CD14-positive monocyte (primary cell): ENCODE measurements at regions not wholly inside any gene's neighbourhood (a gene's known extent, or its start where the extent isn't known, plus 50 kb on each side); places are given as distances from the start of the nearest gene placed in this dataset.

Experiments
- DNase-seq, 3 donors: peaks; one replicate each; pipeline ENCODE4 v3.0.0-alpha.2; 2011 to 2022
- H2AFZ ChIP-seq: 2 replicates; pipeline ENCODE4 v1.6.0; 2012; ENCODE audit warnings: mild to moderate bottlenecking, low read depth, low read length, inconsistent platforms; ENCODE audit not compliant: insufficient read depth, poor library complexity, severe bottlenecking
- H3K27ac ChIP-seq, 2 donors: 1 replicate in 1 of 2; 2 replicates in 1 of 2; pipeline ENCODE4 v1.5.1; 2012 to 2013; ENCODE audit warnings: low read length in 2 of 2, control low read depth in 1 of 2, inconsistent platforms in 1 of 2, low read depth in 1 of 2, mild to moderate bottlenecking in 1 of 2
- H3K27me3 ChIP-seq, 2 donors: one replicate each; pipeline versions ENCODE4 v1.6.0 to v1.6.1; 2011 to 2013; ENCODE audit warnings: low read length in 2 of 2; ENCODE audit not compliant: control insufficient read depth in 2 of 2, insufficient read depth in 2 of 2
- H3K36me3 ChIP-seq, 2 donors: replicated peaks in 1 of 2; 1 replicate in 1 of 2; 2 replicates in 1 of 2; pipeline versions ENCODE4 v1.5.1 to v1.6.1; 2012 to 2013; ENCODE audit warnings: low read length in 2 of 2, control low read depth in 1 of 2, inconsistent platforms in 1 of 2, mild to moderate bottlenecking in 1 of 2; ENCODE audit not compliant: insufficient read depth in 2 of 2, control insufficient read depth in 1 of 2
- H3K4me1 ChIP-seq, 2 donors: 1 replicate in 1 of 2; 2 replicates in 1 of 2; pipeline versions ENCODE4 v1.5.1 to v1.6.1; 2012 to 2013; ENCODE audit warnings: low read length in 2 of 2, control low read depth in 1 of 2, inconsistent platforms in 1 of 2, mild to moderate bottlenecking in 1 of 2, moderate library complexity in 1 of 2; ENCODE audit not compliant: insufficient read depth in 2 of 2, control insufficient read depth in 1 of 2
- H3K4me2 ChIP-seq: replicated peaks from 2 replicates; pipeline ENCODE3; 2012; ENCODE audit warnings: low read length, moderate library complexity, mild to moderate bottlenecking; ENCODE audit not compliant: poor library complexity, severe bottlenecking; ENCODE audit errors: extremely low read depth
- H3K4me3 ChIP-seq, 3 experiments: fragments of 200-600 bp in 1 of 3; sonication (generic) in 1 of 3; replicated peaks in 1 of 3; 1 replicate in 2 of 3; 2 replicates in 1 of 3; pipeline ENCODE4 v1.5.1; 2011 to 2013; ENCODE audit warnings: low read length in 3 of 3, mild to moderate bottlenecking in 3 of 3, control low read depth in 2 of 3, low read depth in 2 of 3, inconsistent platforms in 1 of 3, moderate library complexity in 1 of 3
- H3K79me2 ChIP-seq: 2 replicates; pipeline ENCODE4 v1.6.0; 2012; ENCODE audit warnings: mild to moderate bottlenecking, control low read depth, inconsistent platforms, low read length, moderate library complexity; ENCODE audit not compliant: insufficient read depth
- H3K9ac ChIP-seq: 2 replicates; pipeline ENCODE4 v1.6.0; 2017; ENCODE audit warnings: low read length, mild to moderate bottlenecking; ENCODE audit not compliant: insufficient read depth, poor library complexity, severe bottlenecking
- H3K9me3 ChIP-seq, 2 donors: replicated peaks in 1 of 2; 1 replicate in 1 of 2; 2 replicates in 1 of 2; pipeline versions ENCODE4 v1.5.1 to v1.6.1; 2012 to 2013; ENCODE audit warnings: low read length in 2 of 2, control low read depth in 1 of 2; ENCODE audit not compliant: control insufficient read depth in 1 of 2, insufficient read depth in 1 of 2
- H4K20me1 ChIP-seq: 2 replicates; pipeline ENCODE4 v1.6.0; 2012; ENCODE audit warnings: mild to moderate bottlenecking, low read length, control low read depth, moderate library complexity; ENCODE audit not compliant: insufficient read depth
- H3K27ac Mint-ChIP-seq, 7 donors: one replicate each; pipeline ENCODE4 v1.8.0; 2020; ENCODE audit warnings: mild to moderate bottlenecking in 7 of 7, mixed read lengths in 7 of 7, moderate library complexity in 6 of 7, inconsistent platforms in 2 of 7
- H3K27me3 Mint-ChIP-seq, 3 donors: one replicate each; pipeline ENCODE4 v1.8.0; 2021 to 2022; ENCODE audit warnings: low read depth in 3 of 3, mild to moderate bottlenecking in 3 of 3, mixed read lengths in 3 of 3, moderate library complexity in 3 of 3, inconsistent platforms in 1 of 3
- H3K36me3 Mint-ChIP-seq, 2 donors: one replicate each; pipeline ENCODE4 v1.8.0; 2020; ENCODE audit warnings: mixed read lengths in 2 of 2, inconsistent platforms in 1 of 2, mild to moderate bottlenecking in 1 of 2
- H3K4me1 Mint-ChIP-seq: one replicate; pipeline ENCODE4 v1.8.0; 2020; ENCODE audit warnings: mild to moderate bottlenecking, mixed read lengths
- H3K4me3 Mint-ChIP-seq, 2 donors: one replicate each; pipeline ENCODE4 v1.8.0; 2020; ENCODE audit warnings: mild to moderate bottlenecking in 2 of 2, mixed read lengths in 2 of 2, moderate library complexity in 1 of 2
- H3K9me3 Mint-ChIP-seq, 7 donors: one replicate each; pipeline ENCODE4 v1.8.0; 2020 to 2022; ENCODE audit warnings: mixed read lengths in 7 of 7, mild to moderate bottlenecking in 6 of 7, moderate library complexity in 6 of 7, inconsistent platforms in 2 of 7
- WGBS: methylation state at CpG from one replicate; pipeline ENCODE4 v1.1.5; 2013; ENCODE audit warnings: missing lambda C conversion rate; ENCODE audit not compliant: insufficient coverage; 5-methylcytosine and 5-hydroxymethylcytosine counted together
- intact Hi-C, 2 donors: fragments of 100-400 bp; cut with micrococcal nuclease; formaldehyde crosslinking; loops; one replicate each; pipeline versions ENCODE4 v1.15.0 to v1.15.1; 2023
- TF ChIP-seq, protein P1 (sequence below): fragments of 200-600 bp; IDR thresholded peaks from one replicate; pipeline ENCODE4 v1.8.0; 2022; ENCODE audit warnings: antibody characterized with exemption, mild to moderate bottlenecking

DNA sequence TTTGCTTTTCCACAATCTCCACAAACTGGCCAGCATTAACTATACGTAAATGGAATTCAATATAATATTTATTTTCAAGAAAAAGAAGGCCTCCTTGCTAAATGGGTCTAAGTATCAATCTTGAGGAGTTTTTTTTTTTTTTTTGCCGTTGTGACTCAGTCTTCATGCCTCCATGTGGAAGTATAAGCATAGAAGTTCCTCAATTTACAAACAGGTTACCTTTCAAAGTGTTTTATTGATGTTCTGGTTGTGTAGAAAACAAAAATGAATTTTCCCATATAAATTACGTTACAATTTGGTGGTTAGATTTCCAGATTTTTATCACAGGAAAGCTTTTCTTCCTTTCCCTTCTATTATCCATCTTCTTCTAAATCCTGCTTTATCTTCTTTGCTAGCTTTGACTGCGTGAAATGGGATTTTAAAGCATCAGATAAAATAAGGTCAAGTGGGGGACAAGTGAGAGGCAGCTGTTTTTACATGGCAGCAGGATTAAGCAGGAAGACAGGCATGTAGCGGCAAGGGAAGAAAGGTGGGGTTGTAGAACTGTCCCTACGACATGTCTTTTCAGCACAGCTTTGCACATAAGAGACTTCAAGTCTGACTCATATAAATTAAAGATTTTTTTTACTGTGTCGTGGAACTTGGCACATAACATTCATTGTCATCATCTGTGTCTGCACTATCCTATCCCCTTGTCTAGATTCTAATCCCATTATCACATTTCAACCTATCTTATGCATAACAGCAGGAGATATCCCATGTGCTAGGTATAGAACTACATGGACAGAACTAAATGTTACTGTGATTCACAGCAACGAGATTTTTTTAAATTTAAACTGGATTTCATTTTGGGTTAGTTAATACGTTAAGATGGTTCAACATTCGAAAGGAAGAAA, 135.3 kb upstream of the FAM3C start:
- intact Hi-C loops: no loop called here

DNA sequence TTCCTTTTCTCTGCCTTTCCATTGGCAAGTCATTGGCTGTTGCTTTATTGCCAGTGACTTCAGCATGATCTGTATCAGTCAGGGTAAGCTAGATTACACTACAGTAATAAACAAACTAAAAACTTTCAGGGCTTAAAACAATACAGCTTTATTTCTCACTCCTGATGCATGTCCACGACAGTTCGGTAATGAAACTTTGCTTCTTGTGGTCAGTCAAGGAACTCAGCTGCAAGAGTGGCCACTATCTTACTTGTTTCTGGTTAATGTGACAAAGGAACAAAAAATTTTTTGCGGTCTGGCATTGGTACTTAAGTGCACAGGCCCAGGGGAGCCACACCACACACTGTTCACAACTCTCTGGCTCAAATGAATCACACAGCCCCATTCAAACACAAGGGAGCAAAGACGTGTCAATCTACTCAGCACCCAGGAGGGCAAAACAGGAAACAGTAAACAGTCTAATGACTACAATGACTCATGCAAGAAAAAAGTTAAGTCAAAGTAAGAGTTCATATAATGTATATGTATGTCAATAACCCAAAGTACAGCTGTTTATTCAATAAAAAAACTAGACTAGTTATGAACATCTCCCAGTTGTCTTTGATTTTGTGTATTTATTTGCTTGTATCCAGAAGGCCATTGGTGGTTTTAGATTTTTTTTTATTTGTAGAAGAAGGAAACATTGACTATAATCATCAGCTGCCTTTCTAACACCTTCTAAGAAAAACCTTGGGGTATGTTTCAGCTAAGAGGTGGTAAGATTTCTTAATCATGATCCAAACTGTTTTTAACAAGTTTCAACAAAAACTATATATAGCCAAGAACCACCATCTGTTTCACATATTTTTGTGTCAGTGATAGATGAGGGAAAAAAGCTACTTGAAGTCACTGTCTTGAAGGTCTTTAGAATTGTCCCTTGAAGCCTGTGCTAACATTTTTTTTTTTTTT, 134.4 kb upstream of the FAM3C start:
- no peaks in the 10 kb centered on the region for H3K4me1 ChIP-seq
- H3K79me2 ChIP-seq: no peaks in the 10 kb centered on the region
- Mint-ChIP-seq H3K36me3 (no peaks in the 10 kb centered on the region), H3K4me1 (no peaks in the 10 kb centered on the region), H3K27ac (no peak overlapping the region), H3K4me3 (no peak overlapping the region), H3K27me3 (peaks cover 0 to 2% (median 0%) of the 10 kb centered on the region in 3 donors), H3K9me3 (no peaks in the 10 kb centered on the region)
- intact Hi-C loops: no loop called here
- no peak overlapping the region for H3K4me3 ChIP-seq
- H3K4me2 ChIP-seq: no peak overlapping the region
- DNase-seq: no peak
- H3K27ac ChIP-seq: no peak overlapping the region
- H3K27me3 ChIP-seq: no peaks in the 10 kb centered on the region
- no peaks in the 10 kb centered on the region for H3K36me3 ChIP-seq
- TF ChIP-seq, protein P1, sequence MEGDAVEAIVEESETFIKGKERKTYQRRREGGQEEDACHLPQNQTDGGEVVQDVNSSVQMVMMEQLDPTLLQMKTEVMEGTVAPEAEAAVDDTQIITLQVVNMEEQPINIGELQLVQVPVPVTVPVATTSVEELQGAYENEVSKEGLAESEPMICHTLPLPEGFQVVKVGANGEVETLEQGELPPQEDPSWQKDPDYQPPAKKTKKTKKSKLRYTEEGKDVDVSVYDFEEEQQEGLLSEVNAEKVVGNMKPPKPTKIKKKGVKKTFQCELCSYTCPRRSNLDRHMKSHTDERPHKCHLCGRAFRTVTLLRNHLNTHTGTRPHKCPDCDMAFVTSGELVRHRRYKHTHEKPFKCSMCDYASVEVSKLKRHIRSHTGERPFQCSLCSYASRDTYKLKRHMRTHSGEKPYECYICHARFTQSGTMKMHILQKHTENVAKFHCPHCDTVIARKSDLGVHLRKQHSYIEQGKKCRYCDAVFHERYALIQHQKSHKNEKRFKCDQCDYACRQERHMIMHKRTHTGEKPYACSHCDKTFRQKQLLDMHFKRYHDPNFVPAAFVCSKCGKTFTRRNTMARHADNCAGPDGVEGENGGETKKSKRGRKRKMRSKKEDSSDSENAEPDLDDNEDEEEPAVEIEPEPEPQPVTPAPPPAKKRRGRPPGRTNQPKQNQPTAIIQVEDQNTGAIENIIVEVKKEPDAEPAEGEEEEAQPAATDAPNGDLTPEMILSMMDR: no peak
- H4K20me1 ChIP-seq: no peaks in the 10 kb centered on the region
- no peak overlapping the region for H2AFZ ChIP-seq
- no peaks in the 10 kb centered on the region for H3K9me3 ChIP-seq
- no peak overlapping the region for H3K9ac ChIP-seq
- WGBS: 100% methylated on average over 1 of the region's 4 CpGs

More for the DNA sequence above, 135.3 kb upstream of the FAM3C start:
- H3K27me3 Mint-ChIP-seq: peaks cover 0 to 2% (median 2%) of the 10 kb centered on the region in 3 donors
- Histone ChIP-seq H2AFZ (no peak overlapping the region), H3K27me3 (no peaks in the 10 kb centered on the region), H3K4me2 (no peak overlapping the region), H3K4me1 (no peaks in the 10 kb centered on the region), H3K79me2 (no peaks in the 10 kb centered on the region), H4K20me1 (no peaks in the 10 kb centered on the region), H3K4me3 (no peak overlapping the region), H3K9me3 (no peaks in the 10 kb centered on the region), H3K36me3 (no peaks in the 10 kb centered on the region), H3K27ac (no peak overlapping the region), H3K9ac (no peak overlapping the region)
- no peak overlapping the region for H3K27ac Mint-ChIP-seq
- no peaks in the 10 kb centered on the region for H3K4me1 Mint-ChIP-seq
- H3K9me3 Mint-ChIP-seq: no peaks in the 10 kb centered on the region
- H3K4me3 Mint-ChIP-seq: no peak overlapping the region
- no peaks in the 10 kb centered on the region for H3K36me3 Mint-ChIP-seq
- WGBS: no CpG with 5 or more reads among the region's 10 CpGs
- TF ChIP-seq, protein P1: no peak
- DNase-seq: no peak
